Left ventricle myocardium inferior (tissue), 1 donor: ENCODE measurements at regions not wholly inside any gene's neighbourhood (a gene's known extent, or its start where the extent isn't known, plus 50 kb on each side); places are given as distances from the start of the nearest gene placed in this dataset.

Source experiments
- DNase-seq: peaks from one replicate; pipeline ENCODE4 v3.0.0-alpha.2; 2020
- H3K27ac ChIP-seq: fragments of 200-600 bp; replicated peaks from 2 replicates; pipeline ENCODE4 v1.8.0; 2021
- H3K27me3 ChIP-seq: fragments of 200-600 bp; 2 replicates; pipeline ENCODE4 v1.8.0; 2021; ENCODE audit warnings: low read depth
- H3K36me3 ChIP-seq: fragments of 200-600 bp; 2 replicates; pipeline ENCODE4 v1.8.0; 2021
- H3K4me1 ChIP-seq: fragments of 200-600 bp; 2 replicates; pipeline ENCODE4 v1.8.0; 2021
- H3K4me3 ChIP-seq: fragments of 200-600 bp; 2 replicates; pipeline ENCODE4 v1.8.0; 2021; ENCODE audit warnings: mild to moderate bottlenecking, moderate library complexity
- H3K9me3 ChIP-seq: fragments of 200-600 bp; replicated peaks from 2 replicates; pipeline ENCODE4 v1.8.0; 2021
- CTCF ChIP-seq: fragments of 200-600 bp; IDR thresholded peaks from 2 replicates; pipeline ENCODE4 v1.8.0; 2021; ENCODE audit warnings: antibody characterized with exemption, mild to moderate bottlenecking, borderline replicate concordance
- intact Hi-C: fragments of 100-400 bp; cut with micrococcal nuclease; formaldehyde crosslinking; loops from one replicate; pipeline ENCODE4 v1.11.0; 2022
- donor health status: DM: no; HTN: yes; CAD: no; lungs with severe emphysema.

GRCh38 chr18:78903436-78904178 lies 76.0 kb upstream of the SALL3 start:
- TF ChIP-seq CTCF = no peak
- no peaks in the 10 kb centered on the region for H3K36me3 ChIP-seq
- intact Hi-C loops = no loop called here
- H3K4me1 ChIP-seq = no peaks in the 10 kb centered on the region
- no peak overlapping the region for H3K27ac ChIP-seq
- H3K27me3 ChIP-seq = peaks cover 58% of the 10 kb centered on the region
- H3K4me3 ChIP-seq = no peak overlapping the region
- peaks cover 7% of the 10 kb centered on the region for H3K9me3 ChIP-seq
- DNase-seq = no peak

GRCh38 chr18:78904179-78904531 lies 75.5 kb upstream of the SALL3 start:
- no peak for DNase-seq
- no peak overlapping the region for H3K27ac ChIP-seq
- peaks cover 3% of the 10 kb centered on the region for H3K9me3 ChIP-seq
- no peaks in the 10 kb centered on the region for H3K36me3 ChIP-seq
- peaks cover 58% of the 10 kb centered on the region for H3K27me3 ChIP-seq
- intact Hi-C loops = no loop called here
- no peak overlapping the region for H3K4me3 ChIP-seq
- no peak for TF ChIP-seq CTCF
- H3K4me1 ChIP-seq = no peaks in the 10 kb centered on the region

- peaks cover 58% of the 10 kb centered on the region for H3K27me3 ChIP-seq
- H3K9me3 ChIP-seq = no peaks in the 10 kb centered on the region
- intact Hi-C loops = no loop called here
- no peak overlapping the region for H3K27ac ChIP-seq
- H3K36me3 ChIP-seq = no peaks in the 10 kb centered on the region
- H3K4me3 ChIP-seq = no peak overlapping the region
- H3K4me1 ChIP-seq = no peaks in the 10 kb centered on the region
- no peak for TF ChIP-seq CTCF
- DNase-seq = no peak
Observed at GRCh38 chr18:78905334-78905733, 74.3 kb upstream of the SALL3 start.

GRCh38 chr18:78906066-78906465 lies 73.6 kb upstream of the SALL3 start:
- intact Hi-C loops = no loop called here
- TF ChIP-seq CTCF = no peak
- Histone ChIP-seq H3K4me3 (no peak overlapping the region), H3K36me3 (no peaks in the 10 kb centered on the region), H3K27ac (no peak overlapping the region), H3K4me1 (no peaks in the 10 kb centered on the region), H3K9me3 (no peaks in the 10 kb centered on the region), H3K27me3 (peaks cover 56% of the 10 kb centered on the region)
- DNase-seq = no peak

- H3K4me1 ChIP-seq = no peaks in the 10 kb centered on the region
- H3K27me3 ChIP-seq = peaks cover 45% of the 10 kb centered on the region
- no peak for TF ChIP-seq CTCF
- no peaks in the 10 kb centered on the region for H3K36me3 ChIP-seq
- no peaks in the 10 kb centered on the region for H3K9me3 ChIP-seq
- no peak for DNase-seq
- H3K27ac ChIP-seq = no peak overlapping the region
- intact Hi-C loops = no loop called here
- H3K4me3 ChIP-seq = no peak overlapping the region
Observed at GRCh38 chr18:78908462-78909260, 71.0 kb upstream of the SALL3 start.
